ENCODE measurements at regions not wholly inside any gene's neighbourhood (a gene's known extent, or its start where the extent isn't known, plus 50 kb on each side); places are given as distances from the start of the nearest gene placed in this dataset.

GRCh38 chr7:131945957-131946544, 389.6 kb upstream of the PODXL start:
- TF ChIP-seq CTCF (IDR thresholded peaks at IDR 0.05) = no peak

- TF ChIP-seq CTCF (IDR thresholded peaks at IDR 0.05) = peak; percentile 94
Observed at GRCh38 chr7:131945313-131945911, 389.0 kb upstream of the PODXL start.

- no peak for TF ChIP-seq CTCF (IDR thresholded peaks at IDR 0.05)
Observed at GRCh38 chr7:131944556-131945069, 388.2 kb upstream of the PODXL start.

GRCh38 chr7:131943646-131944045, 387.2 kb upstream of the PODXL start:
- no peak for TF ChIP-seq CTCF (IDR thresholded peaks at IDR 0.05)

GRCh38 chr7:131943211-131943610, 386.8 kb upstream of the PODXL start:
- TF ChIP-seq CTCF (IDR thresholded peaks at IDR 0.05) = no peak

GRCh38 chr7:131942287-131943150, 386.1 kb upstream of the PODXL start:
- TF ChIP-seq CTCF (IDR thresholded peaks at IDR 0.05) = no peak

- TF ChIP-seq CTCF (IDR thresholded peaks at IDR 0.05) = no peak
Observed at GRCh38 chr7:131941291-131941690, 384.9 kb upstream of the PODXL start.
